A549 (cell line): ENCODE measurements at regions not wholly inside any gene's neighbourhood (a gene's known extent, or its start where the extent isn't known, plus 50 kb on each side); places are given as distances from the start of the nearest gene placed in this dataset.

Experiments used
- CBX8 ChIP-seq: fragments of 200-600 bp; sonication (generic); IDR thresholded peaks from 2 replicates; pipeline ENCODE4 v1.6.1; 2016
- CEBPB ChIP-seq, 2 experiments: fragments of >200 bp in 1 of 2; sonication (Bioruptor Twin) in 1 of 2; formaldehyde crosslinking in 1 of 2; IDR thresholded peaks; 2 replicates each; pipeline ENCODE4 v1.6.1; 2012 to 2016
- CHD2 ChIP-seq: fragments of 150-350 bp; IDR thresholded peaks from 2 replicates; pipeline ENCODE4 v1.6.1; 2014; ENCODE audit warnings: low read length; ENCODE audit not compliant: partially characterized antibody
- CTCF ChIP-seq: fragments of >200 bp; sonication (Bioruptor Twin); formaldehyde crosslinking; IDR thresholded peaks from 3 replicates; pipeline ENCODE4 v1.5.1; 2016
- HOXB5 ChIP-seq: fragments of 250-450 bp; sonication (Bioruptor Pico); IDR thresholded peaks from 2 replicates; pipeline ENCODE4 v1.5.0; 2020; ENCODE audit warnings: mild to moderate bottlenecking, moderate library complexity
- KDM5A ChIP-seq: fragments of 200-600 bp; sonication (generic); IDR thresholded peaks from 2 replicates; pipeline ENCODE4 v1.6.1; 2016; ENCODE audit warnings: antibody characterized with exemption, mild to moderate bottlenecking
- MAZ ChIP-seq: fragments of 150-350 bp; IDR thresholded peaks from 2 replicates; pipeline ENCODE4 v1.6.1; 2014; ENCODE audit warnings: antibody characterized with exemption, low read depth, low read length, borderline replicate concordance
- MYC ChIP-seq: IDR thresholded peaks from 2 replicates; pipeline ENCODE4 v1.6.1; 2012; ENCODE audit warnings: mild to moderate bottlenecking, inconsistent platforms, low read length, improper control_type of control experiment, borderline replicate concordance
- PBX3 ChIP-seq: IDR thresholded peaks from 2 replicates; pipeline ENCODE4 v1.6.1; 2012
- PHF8 ChIP-seq: fragments of 200-600 bp; sonication (generic); IDR thresholded peaks from 2 replicates; pipeline ENCODE4 v1.6.1; 2016; ENCODE audit warnings: low read depth, mild to moderate bottlenecking, antibody characterized with exemption, moderate library complexity, borderline replicate concordance
- POLR2A ChIP-seq: IDR thresholded peaks from 2 replicates; pipeline ENCODE4 v1.6.1; 2012; ENCODE audit warnings: mild to moderate bottlenecking, low read length
- RARB ChIP-seq: fragments of 250-450 bp; sonication (Bioruptor Pico); IDR thresholded peaks from 2 replicates; pipeline ENCODE4 v1.8.0; 2021; ENCODE audit warnings: mild to moderate bottlenecking, moderate library complexity
- TP53 ChIP-seq: fragments of 250-450 bp; sonication (Bioruptor Pico); IDR thresholded peaks from 2 replicates; pipeline ENCODE4 v1.5.0; 2021; ENCODE audit warnings: mild to moderate bottlenecking, moderate library complexity

- TF ChIP-seq CTCF: no peak
- no peak for TF ChIP-seq HOXB5 (CRISPR knock-in tag)
- TF ChIP-seq CHD2: no peak
- TF ChIP-seq MYC: no peak
- no peak for TF ChIP-seq POLR2A
- TF ChIP-seq RARB (CRISPR knock-in tag): no peak
- no peak for TF ChIP-seq MAZ
- TF ChIP-seq CBX8: no peak
- no peak for TF ChIP-seq CEBPB (IDR thresholded peaks at IDR 0.05)
- TF ChIP-seq PBX3: no peak
- no peak for TF ChIP-seq TP53 (CRISPR knock-in tag)
- TF ChIP-seq KDM5A: no peak
- no peak for TF ChIP-seq PHF8
Measured at GRCh38 chr13:85381082-85381481, 418.1 kb downstream of the SLITRK6 start.
